ENCODE measurements at regions not wholly inside any gene's neighbourhood (a gene's known extent, or its start where the extent isn't known, plus 50 kb on each side); places are given as distances from the start of the nearest gene placed in this dataset.
"Not testable (repeated sequence)": the region's sequence is repeated elsewhere in the genome, so short reads cannot be mapped to it uniquely, and the experiment has no call there.

DNA sequence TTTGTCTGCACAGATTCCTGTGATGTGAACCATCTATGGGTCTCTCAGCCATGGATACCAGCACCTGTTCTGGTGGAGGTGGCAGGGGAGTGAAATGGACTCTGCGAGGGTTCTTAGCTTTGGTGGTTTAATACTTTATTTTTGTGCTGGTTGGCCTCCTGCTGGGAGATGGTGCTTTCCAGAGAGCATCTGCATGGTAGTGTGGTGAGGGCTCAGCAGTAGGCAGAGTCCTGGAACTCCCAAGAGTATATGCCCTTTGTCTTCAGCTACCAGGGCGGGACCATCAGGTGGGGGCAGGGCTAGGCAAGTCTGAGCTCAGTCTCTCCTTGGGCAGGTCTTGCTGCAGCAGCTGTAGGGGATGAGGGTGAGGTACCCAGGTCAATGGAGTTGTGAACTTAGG, 97.5 kb upstream of the TRIM2 start:
- TF ChIP-seq SP1 (IDR thresholded peaks at IDR 0.05); RAD21 (IDR thresholded peaks at IDR 0.05); JUND (IDR thresholded peaks at IDR 0.05); EGR1 (IDR thresholded peaks at IDR 0.05; ENCODE audit: low read depth in 2 of 2); HNF4A (conservative IDR thresholded peaks at IDR 0.05); GABPA (IDR thresholded peaks at IDR 0.05 in 1 of 2, conservative IDR thresholded peaks at IDR 0.05 in 1 of 2); YY1 (IDR thresholded peaks at IDR 0.05): not testable (repeated sequence)
- TF ChIP-seq, protein P1, sequence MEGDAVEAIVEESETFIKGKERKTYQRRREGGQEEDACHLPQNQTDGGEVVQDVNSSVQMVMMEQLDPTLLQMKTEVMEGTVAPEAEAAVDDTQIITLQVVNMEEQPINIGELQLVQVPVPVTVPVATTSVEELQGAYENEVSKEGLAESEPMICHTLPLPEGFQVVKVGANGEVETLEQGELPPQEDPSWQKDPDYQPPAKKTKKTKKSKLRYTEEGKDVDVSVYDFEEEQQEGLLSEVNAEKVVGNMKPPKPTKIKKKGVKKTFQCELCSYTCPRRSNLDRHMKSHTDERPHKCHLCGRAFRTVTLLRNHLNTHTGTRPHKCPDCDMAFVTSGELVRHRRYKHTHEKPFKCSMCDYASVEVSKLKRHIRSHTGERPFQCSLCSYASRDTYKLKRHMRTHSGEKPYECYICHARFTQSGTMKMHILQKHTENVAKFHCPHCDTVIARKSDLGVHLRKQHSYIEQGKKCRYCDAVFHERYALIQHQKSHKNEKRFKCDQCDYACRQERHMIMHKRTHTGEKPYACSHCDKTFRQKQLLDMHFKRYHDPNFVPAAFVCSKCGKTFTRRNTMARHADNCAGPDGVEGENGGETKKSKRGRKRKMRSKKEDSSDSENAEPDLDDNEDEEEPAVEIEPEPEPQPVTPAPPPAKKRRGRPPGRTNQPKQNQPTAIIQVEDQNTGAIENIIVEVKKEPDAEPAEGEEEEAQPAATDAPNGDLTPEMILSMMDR (IDR thresholded peaks at IDR 0.05; ENCODE audit: low read depth, low read length, missing input control): not testable (repeated sequence)
- TF ChIP-seq, protein P2, sequence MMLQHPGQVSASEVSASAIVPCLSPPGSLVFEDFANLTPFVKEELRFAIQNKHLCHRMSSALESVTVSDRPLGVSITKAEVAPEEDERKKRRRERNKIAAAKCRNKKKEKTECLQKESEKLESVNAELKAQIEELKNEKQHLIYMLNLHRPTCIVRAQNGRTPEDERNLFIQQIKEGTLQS (IDR thresholded peaks at IDR 0.05): not testable (repeated sequence)
- TF ChIP-seq, protein P3, sequence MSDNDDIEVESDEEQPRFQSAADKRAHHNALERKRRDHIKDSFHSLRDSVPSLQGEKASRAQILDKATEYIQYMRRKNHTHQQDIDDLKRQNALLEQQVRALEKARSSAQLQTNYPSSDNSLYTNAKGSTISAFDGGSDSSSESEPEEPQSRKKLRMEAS (IDR thresholded peaks at IDR 0.05): not testable (repeated sequence)
- TF ChIP-seq, protein P4, sequence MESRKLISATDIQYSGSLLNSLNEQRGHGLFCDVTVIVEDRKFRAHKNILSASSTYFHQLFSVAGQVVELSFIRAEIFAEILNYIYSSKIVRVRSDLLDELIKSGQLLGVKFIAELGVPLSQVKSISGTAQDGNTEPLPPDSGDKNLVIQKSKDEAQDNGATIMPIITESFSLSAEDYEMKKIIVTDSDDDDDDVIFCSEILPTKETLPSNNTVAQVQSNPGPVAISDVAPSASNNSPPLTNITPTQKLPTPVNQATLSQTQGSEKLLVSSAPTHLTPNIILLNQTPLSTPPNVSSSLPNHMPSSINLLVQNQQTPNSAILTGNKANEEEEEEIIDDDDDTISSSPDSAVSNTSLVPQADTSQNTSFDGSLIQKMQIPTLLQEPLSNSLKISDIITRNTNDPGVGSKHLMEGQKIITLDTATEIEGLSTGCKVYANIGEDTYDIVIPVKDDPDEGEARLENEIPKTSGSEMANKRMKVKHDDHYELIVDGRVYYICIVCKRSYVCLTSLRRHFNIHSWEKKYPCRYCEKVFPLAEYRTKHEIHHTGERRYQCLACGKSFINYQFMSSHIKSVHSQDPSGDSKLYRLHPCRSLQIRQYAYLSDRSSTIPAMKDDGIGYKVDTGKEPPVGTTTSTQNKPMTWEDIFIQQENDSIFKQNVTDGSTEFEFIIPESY (IDR thresholded peaks at IDR 0.05): not testable (repeated sequence)
- TF ChIP-seq, protein P5, sequence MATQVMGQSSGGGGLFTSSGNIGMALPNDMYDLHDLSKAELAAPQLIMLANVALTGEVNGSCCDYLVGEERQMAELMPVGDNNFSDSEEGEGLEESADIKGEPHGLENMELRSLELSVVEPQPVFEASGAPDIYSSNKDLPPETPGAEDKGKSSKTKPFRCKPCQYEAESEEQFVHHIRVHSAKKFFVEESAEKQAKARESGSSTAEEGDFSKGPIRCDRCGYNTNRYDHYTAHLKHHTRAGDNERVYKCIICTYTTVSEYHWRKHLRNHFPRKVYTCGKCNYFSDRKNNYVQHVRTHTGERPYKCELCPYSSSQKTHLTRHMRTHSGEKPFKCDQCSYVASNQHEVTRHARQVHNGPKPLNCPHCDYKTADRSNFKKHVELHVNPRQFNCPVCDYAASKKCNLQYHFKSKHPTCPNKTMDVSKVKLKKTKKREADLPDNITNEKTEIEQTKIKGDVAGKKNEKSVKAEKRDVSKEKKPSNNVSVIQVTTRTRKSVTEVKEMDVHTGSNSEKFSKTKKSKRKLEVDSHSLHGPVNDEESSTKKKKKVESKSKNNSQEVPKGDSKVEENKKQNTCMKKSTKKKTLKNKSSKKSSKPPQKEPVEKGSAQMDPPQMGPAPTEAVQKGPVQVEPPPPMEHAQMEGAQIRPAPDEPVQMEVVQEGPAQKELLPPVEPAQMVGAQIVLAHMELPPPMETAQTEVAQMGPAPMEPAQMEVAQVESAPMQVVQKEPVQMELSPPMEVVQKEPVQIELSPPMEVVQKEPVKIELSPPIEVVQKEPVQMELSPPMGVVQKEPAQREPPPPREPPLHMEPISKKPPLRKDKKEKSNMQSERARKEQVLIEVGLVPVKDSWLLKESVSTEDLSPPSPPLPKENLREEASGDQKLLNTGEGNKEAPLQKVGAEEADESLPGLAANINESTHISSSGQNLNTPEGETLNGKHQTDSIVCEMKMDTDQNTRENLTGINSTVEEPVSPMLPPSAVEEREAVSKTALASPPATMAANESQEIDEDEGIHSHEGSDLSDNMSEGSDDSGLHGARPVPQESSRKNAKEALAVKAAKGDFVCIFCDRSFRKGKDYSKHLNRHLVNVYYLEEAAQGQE (IDR thresholded peaks at IDR 0.05): not testable (repeated sequence)
